Muscle of arm (tissue), 1 donor: ENCODE measurements at regions not wholly inside any gene's neighbourhood (a gene's known extent, or its start where the extent isn't known, plus 50 kb on each side); places are given as distances from the start of the nearest gene placed in this dataset.

ENCODE experiments used
- DNase-seq: peaks from one replicate; pipeline ENCODE4 v3.0.0-alpha.2; 2013

DNA sequence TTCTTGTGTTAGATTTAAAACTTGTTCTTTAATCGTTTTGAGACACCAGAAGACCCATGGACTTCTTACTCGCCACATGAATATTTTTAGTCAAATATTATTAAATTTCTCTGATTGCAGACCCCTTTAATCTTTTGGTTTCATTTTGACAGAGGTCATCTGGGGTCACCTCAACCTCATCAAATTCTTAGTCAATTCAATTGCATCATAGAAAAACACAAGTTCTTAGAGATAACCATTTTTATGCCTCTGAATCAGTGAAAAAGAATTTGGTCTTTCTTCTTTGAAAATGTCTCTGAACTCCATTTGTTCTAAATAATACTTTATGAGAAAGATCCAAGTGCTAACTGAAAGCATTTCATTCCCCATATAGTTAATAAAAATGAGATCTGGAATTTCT lies 55.2 kb upstream of the CBLN4 start:
- DNase-seq = no peak

GRCh38 chr20:56069016-56069415 lies 63.7 kb upstream of the CBLN4 start:
- DNase-seq = no peak

DNA sequence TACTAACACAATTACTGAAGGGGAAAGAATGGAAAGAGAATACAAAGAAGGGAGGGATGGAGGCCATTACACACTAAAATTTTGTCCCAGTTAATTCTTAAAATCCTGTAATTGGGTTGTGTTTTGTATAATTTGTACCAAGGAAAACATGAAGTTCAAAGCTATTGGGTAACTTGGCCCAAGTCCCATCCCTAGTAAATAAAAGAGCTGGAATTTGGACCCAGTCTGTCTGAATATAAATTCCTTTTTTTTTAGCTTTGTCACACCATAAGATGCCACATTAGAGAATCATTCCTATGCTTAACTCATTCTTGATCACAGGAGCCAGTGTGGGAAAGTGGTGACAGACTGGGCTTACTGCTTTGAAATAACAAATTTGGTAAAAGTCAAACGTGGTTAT lies 66.8 kb upstream of the CBLN4 start:
- no peak for DNase-seq

DNA sequence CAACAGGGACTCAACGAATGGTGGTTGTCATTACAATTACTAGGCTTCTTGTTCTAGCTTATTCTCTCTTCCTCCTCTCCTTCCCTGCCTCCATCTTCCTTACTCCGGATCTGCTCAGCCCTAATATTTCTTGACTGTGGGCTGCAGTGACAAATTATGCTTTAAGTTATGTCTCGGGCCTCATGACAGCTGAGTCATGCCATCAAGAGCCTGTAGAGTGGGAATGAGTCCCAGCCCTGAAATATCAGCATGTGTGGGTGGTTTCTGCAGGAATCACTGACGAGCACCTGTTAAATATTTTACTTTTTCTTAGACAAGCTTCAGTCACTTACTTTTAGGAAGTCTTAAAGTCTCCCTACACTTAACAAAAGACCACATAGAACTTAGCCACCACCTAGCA lies 83.1 kb upstream of the CBLN4 start:
- no peak for DNase-seq

DNA sequence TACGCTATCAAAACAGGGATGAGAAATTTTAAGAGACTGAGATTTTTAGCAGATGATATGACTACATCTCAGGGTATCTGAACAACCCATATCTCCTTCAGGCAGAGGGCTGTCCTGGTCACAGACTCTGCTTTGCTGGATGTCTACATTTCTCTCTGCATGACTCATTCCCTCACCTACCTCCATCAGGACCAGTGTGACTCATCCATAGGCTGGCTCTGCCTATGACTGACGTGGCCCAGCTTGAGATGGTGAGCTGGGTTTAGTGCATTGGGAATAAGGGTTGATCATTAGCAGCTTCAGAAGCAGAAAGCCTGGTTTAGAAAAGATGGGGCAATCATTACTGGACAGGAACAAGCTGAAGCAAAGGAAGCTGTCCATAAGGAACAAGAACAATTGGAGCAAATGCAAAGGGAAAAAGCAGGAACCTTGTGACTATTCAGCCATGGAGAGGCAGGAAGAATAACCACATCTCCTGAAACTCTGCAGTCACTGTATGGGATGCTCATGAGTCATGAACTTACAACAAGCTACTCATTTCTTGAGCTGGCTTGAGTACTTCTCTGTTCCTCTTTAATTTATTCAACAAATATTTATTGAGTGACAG lies 86.4 kb upstream of the CBLN4 start:
- no peak for DNase-seq

GRCh38 chr20:56094228-56094627 lies 88.9 kb upstream of the CBLN4 start:
- no peak for DNase-seq

DNA sequence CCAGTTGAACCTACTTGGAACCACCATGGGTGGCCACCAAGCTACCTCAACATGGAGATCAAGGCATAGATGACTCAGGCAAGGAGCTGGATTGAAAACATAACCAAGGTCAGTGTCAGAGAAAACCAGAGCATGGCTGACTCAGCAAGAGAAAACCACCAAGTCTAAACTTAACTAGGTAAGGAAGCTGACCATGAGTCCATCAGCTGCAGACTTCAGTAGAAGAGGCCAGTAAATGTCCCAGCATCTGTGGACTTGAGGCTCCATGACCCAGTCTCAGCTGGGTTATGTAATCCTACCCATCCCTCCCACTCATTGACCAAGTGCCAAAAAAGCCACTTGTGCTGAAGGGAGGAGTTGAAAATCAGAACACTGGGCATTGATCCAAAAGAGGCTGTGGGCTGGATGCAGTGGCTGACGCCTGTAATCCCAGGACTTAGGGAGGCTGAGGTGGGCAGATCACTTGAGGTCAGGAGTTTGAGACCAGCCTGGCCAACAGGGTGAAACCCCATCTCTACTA lies 93.7 kb upstream of the CBLN4 start:
- DNase-seq = no peak

DNA sequence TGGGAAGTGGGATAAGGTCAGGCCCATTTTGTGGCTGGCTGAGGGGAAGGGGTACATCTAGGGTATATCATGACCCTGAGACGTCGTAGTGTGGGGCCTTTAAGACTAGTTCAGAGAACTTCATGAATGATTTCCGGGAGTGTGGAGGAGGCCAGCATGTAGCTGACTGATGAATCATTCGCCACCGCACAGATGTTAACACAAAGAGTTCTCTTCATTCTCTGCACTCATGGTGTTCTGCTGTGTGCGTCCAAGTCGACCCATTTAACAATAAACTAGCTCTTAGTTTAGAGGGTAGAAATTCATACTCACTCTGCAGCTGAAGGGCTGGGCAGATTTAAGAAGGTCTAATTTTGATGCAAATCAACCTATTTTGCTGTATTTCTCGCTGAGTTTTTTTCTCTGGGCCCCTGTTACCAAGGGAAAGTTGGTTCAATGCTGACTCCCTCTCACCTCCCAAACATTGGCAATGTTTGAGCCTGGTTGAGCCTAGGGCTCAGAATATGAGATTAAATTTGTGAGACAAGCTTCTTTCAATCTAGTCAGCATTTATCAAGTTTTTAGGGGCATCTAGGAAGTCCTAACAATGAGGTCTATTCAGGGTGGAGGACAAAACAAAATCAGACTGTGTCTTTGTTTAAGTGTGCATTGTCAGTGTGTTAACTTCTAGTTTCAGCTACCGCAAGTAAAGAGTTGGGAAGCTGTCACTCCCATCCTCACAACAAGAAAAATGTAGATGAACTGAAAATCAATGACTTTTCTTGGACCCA lies 106.8 kb upstream of the CBLN4 start:
- DNase-seq = no peak

DNA sequence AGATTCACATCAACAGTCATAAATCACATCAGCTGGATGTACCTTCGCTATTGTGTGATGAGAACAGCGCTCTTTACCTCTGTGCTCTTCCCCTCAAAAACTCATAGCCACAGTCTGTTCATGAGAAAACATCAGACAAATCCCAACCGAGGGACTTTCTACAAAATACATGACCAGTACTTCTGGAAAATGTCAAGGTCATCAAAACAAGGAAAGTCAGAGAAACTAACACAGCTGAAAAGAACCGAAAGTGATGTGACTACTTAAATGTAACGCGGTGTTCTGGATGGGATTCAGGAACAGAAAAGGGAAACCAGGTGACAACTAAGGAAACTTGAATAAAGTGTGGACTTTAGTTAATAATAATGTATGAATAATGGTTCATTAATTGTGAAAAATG lies 112.0 kb upstream of the CBLN4 start:
- no peak for DNase-seq

- DNase-seq = no peak
These were observed 116.5 kb upstream of the CBLN4 start for GRCh38 chr20:56121850-56122249.

GRCh38 chr20:56143759-56144158 lies 104.8 kb upstream of the MC3R start:
- DNase-seq = no peak

DNA sequence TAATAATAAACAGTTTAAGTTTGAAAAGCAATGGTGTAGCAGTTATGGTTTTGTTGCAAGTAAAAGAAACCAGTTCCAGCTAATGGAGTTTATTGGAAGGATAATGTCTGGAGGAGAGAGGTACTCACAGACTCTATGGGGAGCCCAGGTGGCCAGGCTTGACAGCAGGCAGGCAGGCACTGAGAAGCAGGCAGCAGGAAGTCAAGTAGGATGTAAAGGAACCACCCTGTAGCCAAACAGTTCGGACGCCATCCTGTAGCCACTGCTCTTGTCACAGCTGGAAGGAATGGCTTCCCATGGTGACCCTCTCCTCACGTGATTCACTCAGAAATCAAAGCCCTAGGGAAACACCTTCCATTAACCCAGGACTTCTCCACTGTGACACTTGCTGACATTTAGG lies 96.7 kb upstream of the MC3R start:
- no peak for DNase-seq

- no peak for DNase-seq
These were observed 94.6 kb upstream of the MC3R start for GRCh38 chr20:56153926-56154325.

DNA sequence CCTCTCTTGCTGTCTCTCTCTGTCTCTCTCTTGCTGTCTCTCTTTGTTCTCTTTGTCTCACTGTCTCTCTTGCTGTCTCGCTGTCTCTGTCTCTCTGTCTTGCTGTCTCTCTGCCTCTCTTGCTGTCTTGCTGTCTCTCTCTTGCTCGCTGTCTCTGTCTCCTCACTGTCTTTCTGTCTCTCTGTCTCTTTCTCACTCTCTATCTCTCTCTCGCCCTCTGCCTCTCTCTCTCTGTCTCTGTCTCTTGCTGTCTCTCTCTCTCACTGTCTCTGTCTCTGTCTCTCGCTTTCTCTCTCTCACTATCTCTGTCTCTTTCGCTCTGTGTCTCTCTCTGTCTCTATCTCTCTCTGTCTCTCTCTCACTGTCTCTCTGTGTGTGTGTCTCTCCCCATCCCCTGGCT lies 92.9 kb upstream of the MC3R start:
- no peak for DNase-seq

- no peak for DNase-seq
These were observed 90.9 kb upstream of the MC3R start for GRCh38 chr20:56157530-56158203.

GRCh38 chr20:56158489-56158888 lies 90.0 kb upstream of the MC3R start:
- no peak for DNase-seq

GRCh38 chr20:56160956-56161355 lies 87.6 kb upstream of the MC3R start:
- no peak for DNase-seq

DNA sequence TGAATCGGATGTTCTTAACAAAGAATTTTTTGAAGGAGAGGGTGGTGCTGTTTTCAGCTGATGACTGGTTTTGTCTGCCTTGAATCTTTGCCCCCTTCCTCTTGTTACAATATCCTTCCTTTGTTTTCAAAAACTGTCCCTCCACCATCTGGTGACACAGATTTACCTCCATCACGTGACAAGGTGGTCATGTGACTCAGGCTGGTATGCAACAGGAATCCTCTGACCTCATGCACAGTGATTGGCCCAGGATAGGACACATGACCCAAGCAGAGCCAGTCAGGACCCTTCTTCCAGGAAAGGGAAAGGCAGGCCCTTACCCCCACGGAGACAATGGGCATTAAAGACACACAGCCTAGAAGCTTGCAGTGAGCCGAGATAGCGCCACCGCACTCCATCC lies 84.7 kb upstream of the MC3R start:
- DNase-seq = no peak

- no peak for DNase-seq
These were observed 81.6 kb upstream of the MC3R start for GRCh38 chr20:56166781-56167465.

- no peak for DNase-seq
These were observed 77.2 kb upstream of the MC3R start for GRCh38 chr20:56171087-56172012.

- no peak for DNase-seq
These were observed 75.1 kb upstream of the MC3R start for GRCh38 chr20:56173438-56173837.
